SKM-1 (cell line): ENCODE measurements at regions not wholly inside any gene's neighbourhood (a gene's known extent, or its start where the extent isn't known, plus 50 kb on each side); places are given as distances from the start of the nearest gene placed in this dataset.

Experiments
- DNase-seq: peaks from one replicate; lab custom pipeline; 2025; ENCODE audit not compliant: unreplicated experiment; lab: John Stamatoyannopoulos, UW

DNA sequence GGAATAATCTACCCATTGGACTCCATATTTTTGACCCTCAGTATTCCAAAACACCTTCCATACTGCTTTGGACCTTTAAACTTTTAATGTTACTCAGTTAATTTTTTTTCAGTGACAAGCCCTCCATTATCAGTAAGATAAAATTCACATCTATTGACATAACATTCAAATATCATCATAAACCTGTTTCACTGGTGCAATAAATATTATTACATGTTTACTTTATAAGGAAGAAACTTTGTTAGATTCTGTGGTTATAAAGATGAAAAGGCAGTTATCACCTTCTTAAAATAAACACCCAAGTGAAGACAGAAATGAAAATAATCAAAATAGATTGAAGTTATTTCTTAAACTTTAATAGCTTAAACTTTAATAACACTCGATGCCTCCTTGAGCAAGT is 758.5 kb upstream of the ADGRL2 start:
- DNase-seq, result no peak

GRCh38 chr1:81034291-81034690 is 766.4 kb upstream of the ADGRL2 start:
- no peak for DNase-seq

DNA sequence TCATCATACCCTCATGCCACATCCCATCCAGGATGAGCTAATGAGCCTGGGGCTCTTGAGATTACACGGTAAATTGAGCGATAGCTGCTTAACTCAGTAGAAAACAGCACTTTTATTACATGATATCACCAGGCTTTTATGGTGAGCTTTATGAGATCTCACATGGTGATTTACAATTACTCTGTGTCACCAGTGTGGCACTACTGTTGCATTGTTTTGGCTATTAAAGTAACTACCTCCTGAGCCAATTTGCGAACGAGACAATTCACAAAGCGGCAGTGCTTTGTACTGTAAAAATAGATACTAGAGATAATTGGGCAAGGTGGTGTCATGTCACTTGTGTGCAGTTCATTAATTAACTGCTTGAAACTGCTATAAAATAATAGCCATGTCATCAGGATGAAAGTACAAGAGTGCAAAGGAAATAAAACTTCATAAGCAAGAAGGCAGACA is 767.7 kb upstream of the ADGRL2 start:
- DNase-seq, result no peak

GRCh38 chr1:81032374-81032773 is 768.4 kb upstream of the ADGRL2 start:
- no peak for DNase-seq

DNA sequence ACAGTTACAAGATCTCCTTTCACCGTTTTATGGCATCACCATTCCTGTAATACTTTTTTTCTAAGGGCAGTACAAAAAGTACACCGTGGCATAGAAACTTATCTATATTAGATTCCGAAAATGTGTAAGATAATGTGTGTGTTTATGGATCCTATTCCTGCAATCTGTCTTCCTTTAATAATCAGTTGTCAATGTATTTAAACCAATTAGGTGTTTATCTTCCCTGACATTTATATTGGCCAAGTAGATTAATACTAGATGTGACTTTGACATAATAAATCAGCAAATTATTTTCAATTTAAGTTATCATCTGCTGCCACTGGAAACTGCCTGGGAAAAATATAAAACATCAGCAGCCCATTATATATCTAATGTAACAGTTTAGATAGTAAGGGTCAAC is 770.3 kb upstream of the ADGRL2 start:
- DNase-seq, result no peak

DNA sequence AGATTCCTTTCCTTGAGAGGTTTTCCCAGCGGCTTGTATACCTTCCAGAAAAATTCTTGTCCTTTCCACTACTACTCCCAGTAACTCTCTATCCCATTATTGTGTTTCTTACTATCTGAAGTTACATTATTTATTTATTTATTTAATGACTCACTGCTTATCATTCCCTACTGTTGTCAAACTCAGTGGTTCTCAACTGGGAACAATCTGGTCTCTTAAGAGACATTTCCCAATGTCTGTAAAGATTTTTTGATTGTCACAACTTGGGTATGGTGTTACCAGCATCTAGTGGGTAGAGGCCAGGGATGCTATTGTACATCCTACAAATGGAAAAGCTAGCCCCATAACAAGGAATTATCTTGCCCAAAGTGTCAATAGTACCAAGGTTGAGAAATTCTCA is 771.5 kb upstream of the ADGRL2 start:
- no peak for DNase-seq

- no peak for DNase-seq
Measured at GRCh38 chr1:81023187-81023724, 777.5 kb upstream of the ADGRL2 start.

GRCh38 chr1:81021134-81021533 is 779.6 kb upstream of the ADGRL2 start:
- DNase-seq, result no peak

DNA sequence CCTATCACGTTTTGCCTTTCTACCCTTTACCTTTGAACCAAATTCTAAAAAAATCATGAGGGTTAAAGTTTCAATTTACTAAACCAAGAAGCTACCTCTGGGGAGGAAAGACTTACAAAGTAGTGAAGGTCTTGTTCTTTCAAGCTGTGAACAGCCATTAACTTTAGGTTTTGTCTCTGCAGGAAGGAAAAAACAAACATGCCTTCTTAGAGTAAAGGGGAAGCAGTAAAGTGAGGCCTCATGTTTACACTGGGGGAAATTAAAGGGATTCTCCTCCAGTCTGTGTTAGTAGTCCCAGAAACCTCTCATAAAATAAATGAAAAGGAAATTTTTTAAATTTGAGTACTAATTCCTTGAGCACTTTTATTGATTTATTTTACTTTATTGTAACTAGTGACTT is 780.2 kb upstream of the ADGRL2 start:
- no peak for DNase-seq

GRCh38 chr1:81010126-81010525 is 790.6 kb upstream of the ADGRL2 start:
- DNase-seq, result no peak

DNA sequence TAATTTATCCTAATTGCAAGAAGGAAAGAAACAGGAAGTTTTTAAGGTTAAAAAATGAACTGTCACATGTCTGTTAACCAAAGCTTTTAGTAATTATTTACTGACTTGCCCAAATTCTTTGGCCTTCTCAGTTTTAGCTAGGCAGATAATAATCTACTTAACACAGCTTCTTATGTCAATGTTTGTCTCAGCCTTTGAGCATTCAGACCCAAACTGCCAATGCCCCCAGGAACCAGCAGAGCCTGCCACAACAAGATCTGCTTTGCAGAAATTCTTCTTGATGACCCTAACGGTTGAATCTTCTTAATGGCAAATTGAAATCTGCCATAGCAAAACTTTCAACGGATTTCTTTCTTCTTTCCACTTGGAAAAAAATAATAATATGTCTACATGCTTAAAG is 792.4 kb upstream of the ADGRL2 start:
- no peak for DNase-seq

DNA sequence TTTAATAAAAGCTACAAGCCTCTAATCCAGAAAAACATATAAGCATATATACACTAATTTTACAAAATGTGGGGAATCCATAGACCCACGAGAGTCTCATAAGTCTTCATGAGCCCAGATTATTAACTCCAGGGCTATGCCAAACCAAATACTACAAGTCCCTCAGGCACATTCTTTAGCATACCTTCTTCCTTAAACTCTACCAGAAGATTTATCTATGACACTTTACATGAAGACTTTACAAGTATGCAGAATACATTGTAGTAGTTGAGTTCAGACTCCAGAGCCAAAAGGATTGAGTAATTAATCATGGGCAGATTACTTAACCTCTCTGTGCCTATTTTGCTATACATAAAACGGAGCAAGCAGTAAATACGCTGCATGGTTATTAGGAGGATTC is 793.7 kb upstream of the ADGRL2 start:
- no peak for DNase-seq

DNA sequence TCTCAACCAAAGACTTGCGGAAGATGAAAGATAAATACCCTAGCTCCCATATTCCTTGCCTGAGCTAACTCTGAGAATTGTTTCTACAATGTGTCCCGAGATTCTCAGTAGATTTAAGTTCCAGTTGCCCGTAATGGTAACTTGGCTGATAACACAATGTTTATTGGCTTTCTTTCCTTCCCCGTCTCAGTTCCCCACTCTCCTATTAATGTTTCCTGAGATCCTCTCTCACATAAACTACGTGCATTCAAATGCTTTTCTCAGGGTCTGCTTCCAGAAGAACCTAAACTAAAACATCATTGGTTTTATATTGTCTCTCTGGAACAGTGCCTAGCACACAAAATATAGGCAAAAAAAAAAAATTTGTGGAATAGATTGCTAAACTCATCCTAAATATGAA is 794.2 kb upstream of the ADGRL2 start:
- DNase-seq, result no peak

GRCh38 chr1:81004011-81004410 is 796.7 kb upstream of the ADGRL2 start:
- DNase-seq, result no peak

GRCh38 chr1:80994934-80995333 is 805.8 kb upstream of the ADGRL2 start:
- DNase-seq, result no peak

GRCh38 chr1:80994038-80994437 is 806.7 kb upstream of the ADGRL2 start:
- no peak for DNase-seq

GRCh38 chr1:80993154-80993980 is 807.4 kb upstream of the ADGRL2 start:
- no peak for DNase-seq

GRCh38 chr1:80989455-80989854 is 811.3 kb upstream of the ADGRL2 start:
- no peak for DNase-seq

DNA sequence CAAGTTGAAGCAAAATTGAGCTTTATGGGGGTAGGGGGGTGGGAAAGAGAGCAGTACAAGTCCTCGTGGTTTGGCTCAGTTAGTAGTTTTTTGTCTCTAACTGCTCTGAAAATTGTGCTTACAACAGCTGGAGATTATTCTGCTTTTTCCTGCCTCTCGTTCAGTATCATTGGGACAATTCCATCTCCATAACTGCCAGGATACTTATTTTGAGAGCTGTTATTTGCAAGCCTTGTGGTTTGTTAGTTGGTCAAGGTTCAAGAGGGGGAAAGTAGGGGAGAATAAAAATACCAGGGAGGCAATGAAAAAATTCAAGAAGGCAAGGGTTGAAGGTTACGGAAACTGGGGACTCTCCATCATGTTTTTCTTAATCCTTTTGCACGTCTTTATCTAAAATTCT is 811.8 kb upstream of the ADGRL2 start:
- DNase-seq, result no peak

DNA sequence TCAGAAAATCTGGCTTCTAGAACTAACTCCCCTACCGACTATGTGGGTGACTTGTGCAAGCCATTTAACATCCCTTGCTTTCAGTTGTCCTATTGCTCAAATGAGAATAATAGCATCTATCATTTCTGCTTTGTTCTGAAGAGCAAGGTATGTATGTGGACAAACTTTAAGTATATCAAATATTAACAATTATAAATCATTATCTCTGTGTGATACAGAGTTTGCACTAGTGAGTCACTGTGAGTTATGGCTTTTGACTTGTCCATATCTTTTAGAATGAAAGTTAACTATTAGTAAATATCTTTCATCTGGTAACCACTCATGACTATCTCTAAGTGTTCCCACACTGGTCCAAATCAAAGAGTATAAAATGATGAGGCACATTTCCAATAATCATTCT is 812.9 kb upstream of the ADGRL2 start:
- no peak for DNase-seq

- no peak for DNase-seq
Measured at GRCh38 chr1:80987106-80987505, 813.6 kb upstream of the ADGRL2 start.

GRCh38 chr1:80982831-80983230 is 817.9 kb upstream of the ADGRL2 start:
- DNase-seq, result no peak

DNA sequence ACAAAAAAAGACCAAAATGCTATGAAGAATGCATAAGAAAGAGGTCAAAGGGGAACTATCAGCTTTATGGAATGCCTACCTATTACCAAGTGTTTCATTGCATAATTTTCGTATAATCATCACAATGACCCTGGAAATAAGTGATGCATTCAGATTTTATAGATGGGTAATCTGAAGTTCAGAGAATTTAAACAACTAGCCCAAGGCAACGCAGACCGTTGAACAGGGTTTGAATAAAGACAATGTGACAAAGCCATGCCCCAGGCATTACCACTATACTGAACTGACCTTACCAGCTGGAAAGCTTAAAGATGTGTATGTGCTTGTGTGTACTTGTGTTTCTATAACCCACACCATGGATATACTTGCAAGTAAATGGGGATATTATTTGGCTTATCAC is 827.6 kb upstream of the ADGRL2 start:
- DNase-seq, result no peak
